ENCODE measurements at regions not wholly inside any gene's neighbourhood (a gene's known extent, or its start where the extent isn't known, plus 50 kb on each side); places are given as distances from the start of the nearest gene placed in this dataset.

DNA sequence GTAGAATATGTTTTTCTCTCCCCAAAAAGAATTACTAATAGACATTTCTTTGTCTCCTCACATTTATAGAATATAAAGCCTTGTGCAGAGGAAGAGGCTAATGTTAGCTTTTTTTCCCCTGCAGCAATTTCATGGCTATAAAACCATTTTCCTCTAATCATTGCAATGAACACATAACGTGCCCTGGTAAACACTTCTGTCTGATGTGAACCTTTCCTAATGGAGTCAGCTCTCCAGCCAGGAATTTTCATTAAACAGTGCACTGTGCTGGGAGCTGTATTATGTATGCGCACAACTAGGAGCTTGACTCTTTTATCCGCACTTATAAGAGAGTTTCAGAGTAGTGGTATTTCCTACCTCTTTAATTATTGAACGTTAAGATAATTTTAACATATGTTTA lies 63.9 kb upstream of the SPATS2L start:
- no peak for ATAC-seq
- no TSS peak for BruUV-seq (replicated peaks)
- Histone ChIP-seq H3K4me1 (ENCODE audit: control insufficient read depth, insufficient read depth, low read length) (no peaks in the 10 kb centered on the region), H3K4me3 (ENCODE audit: low read depth in 2 of 2, low read length in 2 of 2) (no peak overlapping the region), H3K27me3 (ENCODE audit: control insufficient read depth, insufficient read depth, low read length) (no peaks in the 10 kb centered on the region), H3K36me3 (ENCODE audit: control insufficient read depth, insufficient read depth, low read length) (no peaks in the 10 kb centered on the region), H3K27ac (ENCODE audit: low read length) (no peak overlapping the region), H3K9me3 (ENCODE audit: control insufficient read depth, insufficient read depth, low read depth, low read length) (no peaks in the 10 kb centered on the region)
- no peak for DNase-seq (ENCODE audit: low read depth, low spot score)
- in situ Hi-C loops (cut with HindIII; ENCODE audit: low pct_unique_long_range_greater_than_20kb, low sequenced_read_pairs) = no loop called here
- CTCF ChIA-PET = interaction anchor here (0.6 kb wide), 1 partner anchor 12 kb away, joined by 3 read pairs; no protein-coding TSS in a partner anchor
- intact Hi-C loops (cut with micrococcal nuclease; ENCODE audit: unreplicated experiment) = no loop called here
- POLR2A ChIA-PET = no interaction called here
- TF ChIP-seq, protein P1, sequence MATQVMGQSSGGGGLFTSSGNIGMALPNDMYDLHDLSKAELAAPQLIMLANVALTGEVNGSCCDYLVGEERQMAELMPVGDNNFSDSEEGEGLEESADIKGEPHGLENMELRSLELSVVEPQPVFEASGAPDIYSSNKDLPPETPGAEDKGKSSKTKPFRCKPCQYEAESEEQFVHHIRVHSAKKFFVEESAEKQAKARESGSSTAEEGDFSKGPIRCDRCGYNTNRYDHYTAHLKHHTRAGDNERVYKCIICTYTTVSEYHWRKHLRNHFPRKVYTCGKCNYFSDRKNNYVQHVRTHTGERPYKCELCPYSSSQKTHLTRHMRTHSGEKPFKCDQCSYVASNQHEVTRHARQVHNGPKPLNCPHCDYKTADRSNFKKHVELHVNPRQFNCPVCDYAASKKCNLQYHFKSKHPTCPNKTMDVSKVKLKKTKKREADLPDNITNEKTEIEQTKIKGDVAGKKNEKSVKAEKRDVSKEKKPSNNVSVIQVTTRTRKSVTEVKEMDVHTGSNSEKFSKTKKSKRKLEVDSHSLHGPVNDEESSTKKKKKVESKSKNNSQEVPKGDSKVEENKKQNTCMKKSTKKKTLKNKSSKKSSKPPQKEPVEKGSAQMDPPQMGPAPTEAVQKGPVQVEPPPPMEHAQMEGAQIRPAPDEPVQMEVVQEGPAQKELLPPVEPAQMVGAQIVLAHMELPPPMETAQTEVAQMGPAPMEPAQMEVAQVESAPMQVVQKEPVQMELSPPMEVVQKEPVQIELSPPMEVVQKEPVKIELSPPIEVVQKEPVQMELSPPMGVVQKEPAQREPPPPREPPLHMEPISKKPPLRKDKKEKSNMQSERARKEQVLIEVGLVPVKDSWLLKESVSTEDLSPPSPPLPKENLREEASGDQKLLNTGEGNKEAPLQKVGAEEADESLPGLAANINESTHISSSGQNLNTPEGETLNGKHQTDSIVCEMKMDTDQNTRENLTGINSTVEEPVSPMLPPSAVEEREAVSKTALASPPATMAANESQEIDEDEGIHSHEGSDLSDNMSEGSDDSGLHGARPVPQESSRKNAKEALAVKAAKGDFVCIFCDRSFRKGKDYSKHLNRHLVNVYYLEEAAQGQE (IDR thresholded peaks at IDR 0.05; ENCODE audit: insufficient read depth in 1 of 2, low read depth in 2 of 2, low read length in 1 of 2) = no peak
- TF ChIP-seq TCF7L2 (IDR thresholded peaks at IDR 0.05; ENCODE audit: low read depth, low read length) (no peak), SIN3A (IDR thresholded peaks at IDR 0.05; ENCODE audit: borderline replicate concordance, insufficient read depth, low read depth, low read length) (no peak), POLR2AphosphoS5 (IDR thresholded peaks at IDR 0.05; ENCODE audit: low read depth, low read length) (no peak)
- TF ChIP-seq, protein P2, sequence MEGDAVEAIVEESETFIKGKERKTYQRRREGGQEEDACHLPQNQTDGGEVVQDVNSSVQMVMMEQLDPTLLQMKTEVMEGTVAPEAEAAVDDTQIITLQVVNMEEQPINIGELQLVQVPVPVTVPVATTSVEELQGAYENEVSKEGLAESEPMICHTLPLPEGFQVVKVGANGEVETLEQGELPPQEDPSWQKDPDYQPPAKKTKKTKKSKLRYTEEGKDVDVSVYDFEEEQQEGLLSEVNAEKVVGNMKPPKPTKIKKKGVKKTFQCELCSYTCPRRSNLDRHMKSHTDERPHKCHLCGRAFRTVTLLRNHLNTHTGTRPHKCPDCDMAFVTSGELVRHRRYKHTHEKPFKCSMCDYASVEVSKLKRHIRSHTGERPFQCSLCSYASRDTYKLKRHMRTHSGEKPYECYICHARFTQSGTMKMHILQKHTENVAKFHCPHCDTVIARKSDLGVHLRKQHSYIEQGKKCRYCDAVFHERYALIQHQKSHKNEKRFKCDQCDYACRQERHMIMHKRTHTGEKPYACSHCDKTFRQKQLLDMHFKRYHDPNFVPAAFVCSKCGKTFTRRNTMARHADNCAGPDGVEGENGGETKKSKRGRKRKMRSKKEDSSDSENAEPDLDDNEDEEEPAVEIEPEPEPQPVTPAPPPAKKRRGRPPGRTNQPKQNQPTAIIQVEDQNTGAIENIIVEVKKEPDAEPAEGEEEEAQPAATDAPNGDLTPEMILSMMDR (IDR thresholded peaks at IDR 0.05) = no peak

DNA sequence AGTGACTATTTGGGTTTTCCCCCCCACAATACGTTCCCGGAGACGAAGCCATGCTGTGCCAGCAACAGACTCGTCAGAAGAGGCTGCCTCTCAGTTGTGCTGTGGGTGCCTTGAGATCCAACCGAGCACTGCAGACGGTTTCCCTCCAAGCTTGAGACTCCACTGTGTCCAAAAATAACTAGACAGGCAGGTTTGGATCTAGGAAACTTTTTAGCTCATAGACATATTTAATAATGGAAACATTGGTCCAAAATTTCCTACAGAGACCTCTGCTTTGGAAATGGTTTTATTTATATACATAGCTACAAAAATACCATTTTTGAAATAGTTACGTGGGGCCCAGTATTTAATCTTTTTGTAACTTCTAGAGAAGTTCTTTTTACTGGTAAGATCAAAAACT lies 63.1 kb upstream of the SPATS2L start:
- intact Hi-C loops (cut with micrococcal nuclease; ENCODE audit: unreplicated experiment) (no loop called here), in situ Hi-C loops (cut with HindIII; ENCODE audit: low pct_unique_long_range_greater_than_20kb, low sequenced_read_pairs) (no loop called here)
- no peaks in the 10 kb centered on the region for H3K9me3 ChIP-seq (ENCODE audit: control insufficient read depth, insufficient read depth, low read depth, low read length)
- ATAC-seq (no peak), DNase-seq (ENCODE audit: low read depth, low spot score) (no peak)
- H3K4me1 ChIP-seq (ENCODE audit: control insufficient read depth, insufficient read depth, low read length) = no peaks in the 10 kb centered on the region
- no peaks in the 10 kb centered on the region for H3K36me3 ChIP-seq (ENCODE audit: control insufficient read depth, insufficient read depth, low read length)
- TF ChIP-seq, protein P2 (IDR thresholded peaks at IDR 0.05) = no peak
- TF ChIP-seq, protein P1 (IDR thresholded peaks at IDR 0.05; ENCODE audit: insufficient read depth in 1 of 2, low read depth in 2 of 2, low read length in 1 of 2) = no peak
- TF ChIP-seq TCF7L2 (IDR thresholded peaks at IDR 0.05; ENCODE audit: low read depth, low read length) = no peak
- no peak for TF ChIP-seq POLR2AphosphoS5 (IDR thresholded peaks at IDR 0.05; ENCODE audit: low read depth, low read length)
- no peak for TF ChIP-seq SIN3A (IDR thresholded peaks at IDR 0.05; ENCODE audit: borderline replicate concordance, insufficient read depth, low read depth, low read length)
- no peak overlapping the region for H3K4me3 ChIP-seq (ENCODE audit: low read depth in 2 of 2, low read length in 2 of 2)
- BruUV-seq (replicated peaks) = no TSS peak
- no peaks in the 10 kb centered on the region for H3K27me3 ChIP-seq (ENCODE audit: control insufficient read depth, insufficient read depth, low read length)
- ChIA-PET POLR2A (no interaction called here), CTCF (no interaction called here)
- no peak overlapping the region for H3K27ac ChIP-seq (ENCODE audit: low read length)
